GM10266 (cell line): ENCODE measurements at regions not wholly inside any gene's neighbourhood (a gene's known extent, or its start where the extent isn't known, plus 50 kb on each side); places are given as distances from the start of the nearest gene placed in this dataset.

ENCODE experiments used
- DNase-seq: peaks from one replicate; pipeline ENCODE4 v3.0.0; 2012; ENCODE audit errors: extremely low spot score
- CTCF ChIP-seq: IDR thresholded peaks from 2 replicates; pipeline ENCODE4 v1.5.1; 2012; ENCODE audit warnings: mild to moderate bottlenecking, low read depth; ENCODE audit not compliant: control insufficient read depth, insufficient read depth; ENCODE audit errors: missing control alignments

GRCh38 chr19:30719999-30720345, 347.8 kb downstream of the ZNF536 start:
- no peak for DNase-seq
- no peak for TF ChIP-seq CTCF

GRCh38 chr19:30719189-30719998, 347.2 kb downstream of the ZNF536 start:
- TF ChIP-seq CTCF, result peak; percentile 15
- DNase-seq, result peak; percentile 35

GRCh38 chr19:30718707-30719106, 346.5 kb downstream of the ZNF536 start:
- no peak for DNase-seq
- TF ChIP-seq CTCF, result no peak

GRCh38 chr19:30718014-30718413, 345.8 kb downstream of the ZNF536 start:
- no peak for DNase-seq
- TF ChIP-seq CTCF, result no peak

- DNase-seq, result no peak
Observed at GRCh38 chr19:30717381-30717780, 345.2 kb downstream of the ZNF536 start.

GRCh38 chr19:30712431-30713337, 340.5 kb downstream of the ZNF536 start:
- DNase-seq, result no peak
- no peak for TF ChIP-seq CTCF

More at GRCh38 chr19:30717381-30717780, 345.2 kb downstream of the ZNF536 start:
- TF ChIP-seq CTCF, result no peak
